ENCODE measurements at regions not wholly inside any gene's neighbourhood (a gene's known extent, or its start where the extent isn't known, plus 50 kb on each side); places are given as distances from the start of the nearest gene placed in this dataset.

DNA sequence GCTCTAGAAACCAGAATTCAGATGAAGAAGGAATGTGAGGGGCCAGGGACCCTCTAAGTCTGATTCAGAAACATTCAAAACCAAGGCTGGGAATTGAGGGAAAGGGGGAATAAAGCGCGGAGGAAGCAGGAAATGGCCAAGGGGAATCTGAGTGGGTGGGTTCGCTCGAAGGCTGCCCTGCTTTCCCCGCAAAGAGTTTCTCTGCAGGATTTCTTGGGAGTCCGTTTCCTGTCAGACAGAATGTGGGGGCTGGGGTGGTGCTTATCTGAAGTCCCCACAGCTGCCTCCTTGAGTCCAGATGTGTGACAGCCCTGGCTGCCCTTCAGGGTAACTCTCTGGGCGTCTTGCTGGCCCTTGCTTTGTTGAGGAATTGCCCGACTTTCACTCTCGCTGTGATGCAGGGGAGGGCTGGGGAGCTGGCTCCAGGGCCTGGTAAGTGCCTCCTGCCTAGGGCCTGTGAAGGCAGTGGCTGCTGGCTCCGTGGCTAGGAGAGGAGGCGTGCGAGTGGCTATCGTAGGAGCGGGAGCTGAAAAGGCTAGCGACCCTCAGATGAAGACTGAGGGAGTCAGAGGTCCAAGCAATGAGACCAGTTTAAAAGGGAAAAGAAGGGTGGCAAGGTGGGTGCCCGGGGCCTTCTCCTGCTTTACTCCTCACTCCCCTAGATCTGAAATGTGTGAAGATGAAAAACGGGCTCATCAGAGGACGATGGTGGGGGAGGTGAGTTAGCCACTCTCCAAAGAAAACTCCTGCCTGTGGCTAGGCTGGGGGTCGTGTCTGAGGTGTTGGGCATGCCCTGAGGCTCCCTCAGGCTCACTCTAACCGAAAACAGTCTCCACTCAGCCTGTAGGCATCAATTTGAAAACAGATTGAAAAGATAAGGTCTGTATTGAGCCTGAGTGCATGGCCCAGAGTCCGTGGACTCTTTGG, 143.9 kb upstream of the UMPS start:
- DNase-seq: no peak

DNA sequence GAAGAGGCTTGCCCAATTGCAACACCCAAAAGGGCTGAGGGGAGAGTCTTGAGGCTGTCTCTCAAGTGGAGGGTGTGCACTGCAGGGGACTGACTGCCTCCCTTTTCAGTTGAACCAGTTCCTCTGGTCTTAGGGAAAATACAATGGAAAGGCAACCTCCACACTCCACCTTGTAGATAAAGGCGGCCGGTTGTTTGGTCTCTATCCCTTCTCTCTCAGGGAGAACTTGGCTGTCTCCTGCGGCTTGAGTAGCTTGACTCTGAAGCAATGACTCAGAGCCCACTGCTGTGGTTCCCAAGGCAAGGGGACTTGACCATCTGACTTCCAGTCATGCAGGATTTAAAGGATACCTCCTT, 143.2 kb upstream of the UMPS start:
- DNase-seq: no peak

DNA sequence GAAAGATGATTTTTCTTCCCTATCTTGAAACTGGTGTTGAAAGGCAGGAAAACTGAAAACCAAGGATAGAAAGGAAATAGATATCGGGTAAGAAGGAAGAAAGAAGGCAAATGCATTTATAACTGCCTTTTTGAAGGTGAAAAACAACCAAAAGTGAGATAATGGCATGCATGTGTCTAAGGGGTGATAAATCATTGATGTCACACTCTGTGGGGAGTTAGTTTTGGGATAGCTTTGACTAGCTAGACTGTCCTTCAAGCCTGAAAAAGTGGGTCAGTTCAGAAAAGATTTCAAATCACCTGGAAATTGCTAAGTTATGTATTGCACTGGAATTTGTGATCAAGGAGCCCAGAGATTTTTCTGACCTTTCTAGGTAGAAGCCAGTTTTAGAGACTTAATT, 142.2 kb upstream of the UMPS start:
- DNase-seq: no peak

GRCh38 chr3:124588794-124589193, 141.5 kb upstream of the UMPS start:
- no peak for DNase-seq

DNA sequence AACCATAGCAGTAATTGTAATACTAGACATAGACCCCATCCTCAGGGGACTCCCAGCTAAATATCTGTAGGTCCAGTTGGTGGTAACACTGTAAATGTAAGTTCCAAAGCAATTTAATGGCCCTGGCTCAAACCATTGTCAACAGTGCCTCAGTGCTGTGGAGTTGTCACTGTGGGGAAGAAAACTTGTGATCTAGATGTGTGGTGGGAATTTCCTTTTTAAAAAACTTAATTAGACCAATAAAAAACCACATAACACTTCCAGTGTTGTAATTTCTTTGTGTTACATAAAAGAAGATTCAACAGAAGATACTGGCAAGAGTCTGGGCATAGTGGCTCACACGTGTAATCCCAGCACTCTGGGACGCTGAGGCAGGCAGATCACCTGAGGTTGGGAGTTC, 138.6 kb upstream of the UMPS start:
- DNase-seq: no peak

- DNase-seq: no peak
These were observed 137.4 kb upstream of the UMPS start for GRCh38 chr3:124592658-124593441.

DNA sequence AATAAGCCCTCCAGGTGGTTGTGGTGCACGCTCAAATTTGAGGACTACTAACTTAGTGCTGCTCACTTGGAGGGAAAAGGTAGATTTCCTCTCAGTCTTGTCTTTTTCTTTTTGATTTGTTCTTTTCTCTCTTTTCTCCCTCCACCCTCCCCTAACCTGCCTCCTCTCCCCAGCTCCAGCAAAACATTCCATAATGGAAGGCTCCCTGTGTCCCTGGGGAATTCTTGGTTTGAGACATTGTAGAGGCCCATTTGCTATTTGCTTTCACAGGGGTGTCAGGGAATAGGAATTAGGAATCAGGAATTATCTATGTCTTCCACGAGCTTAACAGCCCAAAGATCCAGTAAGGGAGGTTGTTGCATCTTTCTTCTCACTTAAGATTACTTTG, 136.8 kb upstream of the UMPS start:
- DNase-seq: no peak

DNA sequence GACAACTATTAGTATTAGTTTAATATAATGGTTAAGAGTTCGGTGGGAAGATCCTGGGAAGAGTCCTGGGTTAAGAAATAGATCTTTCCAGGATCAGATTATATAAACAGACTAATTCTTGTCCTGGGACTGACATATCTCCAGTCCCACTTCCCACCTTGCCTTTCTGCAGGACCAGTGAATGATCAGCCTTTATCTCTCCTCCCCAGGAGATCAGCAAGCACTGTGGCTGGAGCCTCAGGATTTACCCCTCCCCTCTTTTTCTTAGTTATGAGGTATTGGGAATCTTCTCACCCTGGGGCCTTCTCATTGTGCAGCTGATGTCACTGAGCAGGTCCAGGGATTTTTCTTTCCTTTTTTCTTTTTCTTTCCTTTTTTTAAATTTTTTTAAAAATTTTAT, 135.7 kb upstream of the UMPS start:
- DNase-seq: no peak

DNA sequence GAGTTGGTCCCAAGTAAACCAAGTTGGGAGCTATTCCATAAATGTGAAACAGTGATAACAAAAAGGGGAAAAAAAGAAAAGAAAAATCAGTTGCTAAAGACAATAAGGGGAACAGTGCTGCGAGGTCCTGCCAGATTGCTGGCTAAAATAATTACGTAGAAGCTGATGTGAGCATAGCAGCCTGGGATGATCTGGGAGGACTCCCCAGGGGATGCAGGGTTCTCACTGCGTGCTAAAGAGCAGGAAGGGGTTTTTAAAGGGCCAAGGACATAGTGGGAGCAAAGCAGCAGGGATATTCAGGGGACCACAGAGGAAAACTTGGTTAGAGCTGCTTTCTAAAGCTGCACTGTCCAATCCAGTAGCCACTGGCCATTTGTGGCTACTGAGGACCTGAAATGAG, 133.0 kb upstream of the UMPS start:
- DNase-seq: no peak

DNA sequence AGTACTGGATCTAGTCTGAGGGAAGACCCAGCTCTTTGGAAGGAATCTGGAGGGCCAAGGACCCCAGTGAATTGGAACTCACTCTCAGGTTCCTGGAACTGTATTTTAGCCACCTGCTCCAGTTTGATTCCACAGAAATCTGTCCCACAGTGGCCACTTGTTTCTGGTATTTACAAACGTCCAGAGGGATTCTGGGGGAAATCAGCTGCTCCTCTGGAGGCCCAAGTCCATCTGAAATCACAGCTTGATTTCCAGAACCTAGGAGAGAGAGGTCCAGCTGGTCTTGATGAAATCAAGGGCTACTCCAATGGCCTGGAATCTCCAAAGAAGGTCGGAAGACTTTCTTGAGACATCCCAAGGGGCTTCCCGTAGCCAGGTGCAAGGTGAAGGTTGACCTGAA, 132.3 kb upstream of the UMPS start:
- no peak for DNase-seq

- no peak for DNase-seq
These were observed 131.0 kb upstream of the UMPS start for GRCh38 chr3:124599147-124599765.

- DNase-seq: no peak
These were observed 130.2 kb upstream of the UMPS start for GRCh38 chr3:124599779-124600693.

DNA sequence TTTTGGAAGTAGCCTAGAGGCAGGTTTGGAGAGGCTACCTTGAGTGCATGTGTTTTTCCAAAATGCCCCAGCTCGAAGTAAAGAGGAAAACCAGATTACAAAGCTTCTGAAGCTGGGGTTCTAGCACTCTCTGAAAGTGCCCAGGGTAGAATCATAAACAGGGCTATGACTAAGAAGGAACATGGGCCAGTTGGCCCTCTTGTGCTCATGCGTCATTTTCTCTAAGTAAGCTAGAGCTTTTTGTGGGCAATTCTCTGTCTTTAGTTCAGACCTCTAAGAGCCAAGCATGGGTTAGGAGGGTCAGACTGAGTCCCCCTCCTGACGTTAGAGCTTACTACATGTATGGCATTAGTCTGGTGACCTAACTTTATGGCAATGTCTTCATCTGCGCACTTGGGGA, 129.5 kb upstream of the UMPS start:
- no peak for DNase-seq

DNA sequence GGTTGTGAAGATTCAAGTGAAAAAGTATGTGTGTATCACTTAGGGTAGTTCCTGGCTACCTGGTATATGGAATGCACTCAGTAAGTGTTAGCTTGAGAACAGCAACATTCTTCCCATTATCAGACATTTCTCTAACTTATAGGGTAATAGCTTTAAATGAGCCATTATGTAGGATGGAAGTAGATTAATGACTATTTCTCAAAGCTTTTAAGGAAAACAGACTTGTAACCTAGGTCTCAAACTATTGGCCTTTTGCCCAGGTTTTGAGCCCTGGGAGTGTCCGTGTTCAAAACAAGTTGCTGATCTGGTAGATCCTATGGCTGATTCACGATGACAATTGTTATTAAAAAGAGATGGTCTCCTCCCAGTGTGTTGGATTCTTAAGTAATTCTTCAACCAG, 129.1 kb upstream of the UMPS start:
- DNase-seq: no peak

- DNase-seq: no peak
These were observed 127.1 kb upstream of the UMPS start for GRCh38 chr3:124602980-124603627.

- DNase-seq: no peak
These were observed 124.3 kb upstream of the UMPS start for GRCh38 chr3:124605781-124606579.

GRCh38 chr3:124607163-124607562, 123.1 kb upstream of the UMPS start:
- no peak for DNase-seq

- DNase-seq: no peak
These were observed 120.8 kb upstream of the UMPS start for GRCh38 chr3:124609402-124609801.

GRCh38 chr3:124610130-124610529, 120.1 kb upstream of the UMPS start:
- no peak for DNase-seq

GRCh38 chr3:124611520-124611919, 118.7 kb upstream of the UMPS start:
- no peak for DNase-seq

- no peak for DNase-seq
These were observed 114.2 kb upstream of the UMPS start for GRCh38 chr3:124615896-124616543.
